ENCODE measurements at regions not wholly inside any gene's neighbourhood (a gene's known extent, or its start where the extent isn't known, plus 50 kb on each side); places are given as distances from the start of the nearest gene placed in this dataset.
A peak's percentile ranks its signal among the peaks of the same experiment; 100 is the strongest.
"Not testable (repeated sequence)": the region's sequence is repeated elsewhere in the genome, so short reads cannot be mapped to it uniquely, and the experiment has no call there.

DNA sequence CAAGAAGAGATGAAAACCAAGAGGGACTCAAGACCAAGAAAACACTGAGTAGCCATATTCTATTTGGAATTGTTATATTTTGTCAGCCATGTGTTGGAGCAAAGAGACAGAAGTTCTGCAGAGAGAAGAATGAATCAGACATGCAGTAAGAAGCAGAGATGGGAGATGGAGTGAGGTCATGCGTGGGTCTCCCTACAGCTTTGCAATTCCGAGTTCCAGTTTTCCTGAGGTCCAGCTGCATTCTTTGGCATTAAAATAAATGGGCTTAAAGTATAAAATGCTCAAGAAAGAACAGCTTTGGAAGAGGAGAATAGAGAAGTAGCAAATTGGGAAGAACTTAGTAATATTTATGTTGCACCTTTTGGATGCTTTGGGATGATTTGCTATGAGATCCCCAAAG is 361.6 kb downstream of the NPR3 start:
- no peak for DNase-seq

DNA sequence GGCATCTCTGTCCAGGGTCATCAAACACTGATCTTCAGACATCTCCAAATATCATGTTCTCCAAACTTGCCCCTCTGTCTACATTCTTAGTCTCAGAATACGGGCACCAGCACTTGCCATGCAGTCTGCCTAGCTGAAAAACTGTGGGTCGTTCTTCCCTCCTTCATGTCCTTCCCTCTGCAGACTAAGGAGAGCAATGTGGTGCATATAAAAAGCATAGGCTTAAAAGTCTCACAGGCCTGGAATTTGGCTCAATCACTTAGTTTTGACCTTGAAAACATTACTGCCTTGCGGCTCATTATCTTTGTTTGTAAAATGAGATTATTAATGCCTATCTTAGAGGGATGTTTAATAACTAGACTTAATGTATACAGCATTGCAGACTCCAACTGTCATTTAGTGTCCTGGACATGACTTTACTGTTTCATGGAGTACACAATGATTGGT is 362.8 kb downstream of the NPR3 start:
- no peak for DNase-seq

DNA sequence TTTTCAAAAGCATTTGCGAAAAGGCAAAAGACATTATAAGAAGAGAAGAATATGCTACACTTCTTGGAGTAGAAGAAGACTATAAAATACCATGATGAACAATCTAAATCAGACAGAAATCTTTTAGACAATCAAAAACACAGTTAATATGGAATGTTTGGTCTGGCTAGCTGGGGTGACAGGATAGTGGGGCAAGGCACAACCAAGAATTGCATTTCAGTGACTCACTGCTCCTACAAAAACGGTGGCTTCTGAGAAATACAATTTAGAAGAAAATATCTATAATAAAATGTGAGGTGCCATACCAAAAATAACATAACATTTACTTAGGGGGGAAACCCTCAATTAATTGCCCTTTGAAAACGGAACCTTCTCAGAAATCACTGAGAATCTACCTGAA is 363.4 kb downstream of the NPR3 start:
- DNase-seq, result no peak

DNA sequence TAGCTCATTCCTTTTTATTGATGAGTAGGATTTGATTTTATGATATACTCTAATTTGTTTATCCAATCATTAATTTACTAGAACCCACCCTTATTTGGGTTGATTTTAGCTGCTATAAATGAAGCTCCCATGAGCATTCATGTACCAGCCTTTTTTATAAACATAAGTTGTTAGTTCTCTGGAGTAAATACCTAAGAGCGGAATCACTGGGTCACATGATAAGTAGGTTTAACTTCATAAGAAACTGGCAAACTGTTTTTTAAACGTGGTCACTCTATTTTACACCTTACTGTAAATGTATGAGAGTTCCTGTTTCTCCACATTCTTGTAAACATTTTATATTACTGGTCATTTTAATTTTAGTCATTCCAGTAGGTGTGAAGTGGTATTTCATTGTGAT is 364.6 kb downstream of the NPR3 start:
- no peak for DNase-seq

DNA sequence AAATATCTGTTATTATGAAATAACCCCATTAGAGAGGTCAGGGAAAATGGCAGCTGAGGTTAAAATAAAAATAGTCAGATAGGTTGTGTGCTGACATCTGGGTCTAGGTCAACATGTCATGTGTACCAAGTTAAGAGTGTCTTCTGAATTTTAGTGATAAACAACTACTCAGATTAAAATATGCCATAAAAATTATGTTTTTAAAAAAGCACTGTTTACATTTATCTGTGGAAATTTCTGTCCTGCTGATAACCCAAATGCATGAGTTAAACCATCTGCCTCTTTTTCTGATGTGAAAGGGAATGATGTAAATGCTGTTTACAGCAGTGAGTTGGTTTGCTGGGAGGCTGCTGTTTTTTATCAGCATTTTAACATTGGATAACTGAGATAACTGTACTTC is 361.2 kb upstream of the TARS1 start:
- no peak for DNase-seq

DNA sequence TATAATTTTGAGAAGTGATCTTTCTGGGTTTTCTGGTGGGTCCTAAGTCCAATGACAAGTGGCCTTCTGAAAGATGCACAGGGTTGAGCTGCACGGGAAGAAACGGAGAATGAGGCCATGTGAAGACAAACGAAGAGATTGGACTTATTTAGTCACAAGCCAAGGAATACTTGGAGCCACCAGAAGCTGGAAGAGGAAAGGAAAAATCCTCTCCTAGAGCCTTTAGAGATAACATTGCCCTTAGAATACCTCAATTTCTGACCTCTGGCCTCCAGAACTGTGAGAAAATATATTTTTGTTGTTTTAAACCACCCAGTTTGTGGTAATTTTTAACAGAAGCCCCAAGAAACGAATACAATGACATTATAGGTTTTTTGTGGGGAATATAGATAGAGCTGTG is 360.5 kb upstream of the TARS1 start:
- no peak for DNase-seq

DNA sequence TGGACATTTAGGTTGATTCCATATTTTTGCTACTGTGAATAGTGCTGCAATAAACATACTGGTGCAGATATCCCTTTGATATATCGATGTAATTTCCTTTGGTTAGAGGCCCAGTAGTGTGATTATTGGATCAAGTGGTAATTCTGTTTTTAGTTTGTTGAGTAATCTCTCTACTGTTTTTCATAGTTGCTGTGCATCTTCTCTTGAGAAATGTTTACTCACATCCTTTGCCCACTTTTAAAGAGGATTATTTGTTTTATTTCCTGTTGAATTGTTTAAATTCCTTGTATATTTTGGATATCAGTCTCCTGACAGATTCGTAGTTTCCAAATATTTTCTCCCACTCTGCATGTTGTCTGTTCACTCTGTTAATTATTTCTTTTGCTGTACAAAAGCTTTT is 352.6 kb upstream of the TARS1 start:
- no peak for DNase-seq

DNA sequence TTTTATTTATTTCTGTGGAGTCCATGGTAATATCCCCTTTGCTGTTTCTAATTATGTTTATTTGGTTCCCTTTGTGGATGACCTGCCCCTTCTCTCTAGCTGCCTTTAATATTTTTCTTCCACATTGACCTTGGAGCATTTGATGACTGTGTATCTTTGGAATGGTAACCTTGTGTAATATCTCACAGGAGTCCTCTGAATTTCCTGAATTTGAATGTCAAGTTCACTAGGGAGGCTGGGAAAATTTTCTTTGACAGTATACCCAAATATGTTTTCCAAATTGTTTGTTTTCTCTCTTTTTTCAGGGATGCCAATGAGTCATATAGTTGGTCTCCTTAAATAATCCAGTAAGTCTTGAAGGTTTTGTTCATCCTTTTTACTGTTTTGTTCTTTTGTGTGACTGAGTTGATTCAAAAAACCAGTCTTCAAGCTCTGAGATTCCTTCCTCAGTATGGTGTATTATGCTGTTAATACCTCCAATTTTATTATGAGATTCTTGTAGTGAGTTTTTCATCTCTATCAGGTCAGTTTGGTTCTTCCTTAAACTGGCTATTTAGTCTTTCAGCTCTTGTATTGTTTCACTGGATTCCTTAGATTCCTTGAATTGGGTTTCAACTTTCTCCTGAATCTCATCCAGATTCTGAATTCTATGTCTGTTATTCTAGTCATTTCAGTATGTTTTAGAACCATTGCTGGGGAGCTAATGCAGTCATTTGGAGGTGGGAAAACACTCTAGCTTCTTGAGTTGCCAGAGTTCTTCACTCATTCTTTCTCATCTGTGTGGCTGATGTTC is 349.0 kb upstream of the TARS1 start:
- no peak for DNase-seq

DNA sequence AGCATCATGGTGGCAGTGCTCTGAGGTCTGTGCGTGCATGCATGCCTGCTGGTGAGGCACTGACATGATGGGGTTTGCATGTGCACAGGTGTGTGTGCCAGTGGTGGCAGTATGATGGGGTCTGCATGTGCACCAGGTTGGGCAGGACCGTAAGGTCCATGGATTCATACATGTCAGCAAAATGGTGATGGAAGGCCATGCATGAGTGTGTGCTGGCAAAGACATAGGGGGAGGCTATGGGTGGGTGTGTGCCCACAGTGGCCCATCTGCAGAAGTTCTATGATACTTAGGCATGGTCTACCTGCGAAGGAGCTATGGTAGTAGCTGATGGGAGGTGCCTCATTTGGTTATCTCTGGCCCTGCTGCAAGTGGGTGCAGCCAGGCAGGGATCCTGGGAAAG is 348.0 kb upstream of the TARS1 start:
- no peak for DNase-seq

DNA sequence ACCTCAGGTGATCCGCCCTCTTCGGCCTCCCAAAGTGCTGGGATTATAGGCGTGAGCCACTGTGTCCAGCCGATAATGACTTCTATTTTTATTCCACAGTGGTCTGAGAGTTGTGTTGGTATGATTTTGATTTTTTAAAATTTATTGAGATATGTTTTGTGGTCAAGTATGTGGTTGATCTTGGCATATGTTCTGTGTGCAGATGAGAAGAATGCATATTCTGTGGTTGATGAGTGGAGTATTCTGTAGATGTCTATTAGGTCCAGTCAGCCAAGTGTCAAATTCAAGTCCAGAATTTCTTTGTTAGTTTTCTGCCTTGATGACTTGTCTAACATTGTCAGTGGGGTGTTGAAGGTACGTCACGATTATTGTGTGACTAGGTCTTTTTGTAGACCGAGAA is 338.2 kb upstream of the TARS1 start:
- DNase-seq, result no peak

DNA sequence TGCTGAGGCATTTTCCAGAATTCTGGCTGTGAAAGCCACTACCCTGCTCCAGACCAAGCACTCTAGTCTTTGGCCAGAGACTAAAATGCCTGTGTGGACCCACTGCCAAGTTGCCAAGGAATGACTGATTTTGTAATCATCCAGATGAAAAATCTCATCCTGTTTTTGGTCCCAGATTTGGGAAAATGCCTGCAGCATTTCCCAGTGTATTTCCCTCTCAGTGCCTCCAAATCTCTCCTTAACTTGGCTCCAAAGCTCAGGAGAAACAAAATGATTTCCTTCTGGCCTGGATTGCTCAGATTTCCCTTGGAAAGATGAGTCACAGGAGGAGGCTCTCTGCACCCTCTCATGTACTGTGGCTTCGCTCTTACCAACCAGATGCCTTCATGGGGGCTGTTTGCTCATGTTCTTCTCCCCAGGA is 335.2 kb upstream of the TARS1 start:
- no peak for DNase-seq

DNA sequence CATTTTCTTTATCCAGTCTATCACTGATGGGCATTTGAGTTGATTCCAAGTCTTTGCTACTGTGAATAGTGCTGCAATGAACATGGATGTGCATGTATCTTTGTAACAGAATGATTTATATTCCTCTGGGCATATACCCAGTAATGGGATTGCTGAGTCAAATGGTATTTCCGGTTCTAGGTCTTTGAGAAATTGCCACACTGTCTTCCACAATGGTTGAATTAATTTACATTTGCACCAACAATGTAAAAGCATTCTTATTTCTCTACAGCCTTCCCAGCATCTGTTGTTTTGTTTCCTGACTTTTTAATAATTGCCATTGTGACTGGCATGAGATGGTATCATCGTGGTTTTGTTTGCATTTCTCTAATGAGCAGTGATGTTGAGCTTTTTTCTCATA is 330.3 kb upstream of the TARS1 start:
- DNase-seq, result not testable (repeated sequence)

DNA sequence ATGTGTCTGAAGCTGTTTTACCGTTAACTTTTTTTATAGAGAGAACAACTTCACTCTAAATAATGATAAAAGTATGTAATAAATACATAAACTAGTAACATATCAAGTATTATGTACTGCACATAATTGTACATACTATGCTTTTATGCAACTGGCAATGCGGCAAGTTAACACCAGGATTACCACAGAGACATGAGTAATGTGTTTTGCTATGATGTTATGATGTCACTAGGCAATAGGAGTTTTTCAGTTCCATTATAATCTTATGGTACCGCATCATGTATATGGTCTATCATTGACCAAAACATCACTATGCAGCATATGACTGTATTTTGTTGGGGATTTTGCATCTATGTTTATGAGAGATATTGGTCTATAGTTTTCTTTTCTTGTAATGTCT is 326.4 kb upstream of the TARS1 start:
- DNase-seq, result no peak

DNA sequence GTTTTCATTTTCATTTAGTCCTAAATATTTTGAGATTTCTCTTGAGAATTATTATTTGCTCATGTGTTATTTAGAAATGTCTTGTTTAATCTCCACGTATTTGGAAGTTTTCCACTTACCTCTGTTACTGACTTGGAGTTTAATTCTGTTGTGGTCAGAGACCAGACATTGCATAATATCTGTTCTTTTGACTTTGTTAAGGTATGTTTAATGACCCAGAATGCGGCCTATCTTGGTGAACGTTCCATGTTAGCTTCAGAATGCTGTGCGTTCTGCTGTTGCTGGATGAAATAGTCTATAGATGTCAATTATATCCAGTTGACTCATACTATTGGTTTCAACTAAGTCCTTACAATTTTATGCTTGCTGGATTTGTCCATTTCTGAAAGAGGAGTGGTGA is 325.3 kb upstream of the TARS1 start:
- DNase-seq, result no peak

DNA sequence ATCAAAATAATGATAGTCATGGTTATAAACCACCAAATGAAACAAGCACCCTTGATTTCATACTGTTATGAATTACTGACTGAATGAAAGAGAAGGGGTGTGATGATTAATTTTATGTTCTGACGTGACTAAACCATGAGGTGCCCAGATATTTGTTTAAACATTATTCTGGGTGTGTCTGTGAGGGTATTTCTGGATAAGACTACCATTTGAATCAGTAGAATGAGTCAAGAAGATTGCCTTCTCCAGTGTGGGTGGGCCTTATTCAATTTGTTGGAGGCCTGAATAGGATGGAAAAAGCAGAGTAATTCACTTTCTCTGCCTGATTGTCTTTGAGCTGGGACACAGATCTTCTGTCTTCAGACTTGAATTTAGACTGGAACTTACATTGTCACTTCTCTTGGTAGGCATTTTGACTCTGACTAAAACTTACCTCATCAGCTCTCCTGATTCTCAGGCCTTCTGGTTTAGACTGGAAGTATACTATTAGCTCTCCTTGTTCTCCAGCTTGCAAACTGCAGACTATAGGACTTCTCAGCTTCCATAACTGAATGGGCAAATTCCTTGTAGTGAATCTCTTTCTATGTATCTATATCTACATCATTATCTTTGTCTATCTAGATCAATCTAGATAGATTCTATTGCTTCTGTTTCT is 321.9 kb upstream of the TARS1 start:
- DNase-seq, result no peak

DNA sequence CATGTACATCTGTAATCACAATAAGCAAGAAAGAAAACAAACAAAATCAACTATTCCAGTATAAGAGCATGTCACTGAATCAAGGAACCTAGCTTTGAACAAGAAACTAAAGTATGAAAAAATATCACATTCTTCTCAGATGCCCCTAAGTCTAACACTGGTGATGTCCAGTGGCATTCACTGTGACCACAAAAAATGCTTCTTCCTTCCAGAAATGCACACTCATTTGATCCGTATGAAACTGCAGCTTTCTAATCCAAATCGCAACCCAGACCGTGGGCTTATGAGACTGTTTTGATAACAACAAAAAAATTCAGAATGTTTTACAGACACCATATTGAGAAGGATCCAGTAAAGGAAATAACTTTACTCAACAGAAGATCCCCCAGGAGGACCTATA is 320.1 kb upstream of the TARS1 start:
- no peak for DNase-seq

DNA sequence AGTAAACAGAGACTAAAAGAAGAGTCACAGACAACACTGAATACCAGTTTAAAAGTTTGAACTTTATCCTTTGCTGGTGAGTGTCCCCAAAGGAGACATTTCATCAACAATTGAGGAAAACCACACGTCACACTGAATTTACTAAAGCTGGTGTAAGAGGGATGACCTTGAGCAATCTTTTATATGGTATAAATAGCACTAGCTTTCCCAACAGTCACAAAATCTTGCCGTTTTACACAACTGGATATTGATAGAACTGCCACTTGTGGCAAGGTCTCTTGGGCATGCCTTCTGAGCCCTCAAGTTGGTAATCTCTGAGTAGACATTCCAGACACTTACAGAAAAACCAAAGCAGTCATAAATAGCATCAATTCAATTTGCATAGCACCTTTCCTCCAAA is 311.5 kb upstream of the TARS1 start:
- DNase-seq, result no peak

DNA sequence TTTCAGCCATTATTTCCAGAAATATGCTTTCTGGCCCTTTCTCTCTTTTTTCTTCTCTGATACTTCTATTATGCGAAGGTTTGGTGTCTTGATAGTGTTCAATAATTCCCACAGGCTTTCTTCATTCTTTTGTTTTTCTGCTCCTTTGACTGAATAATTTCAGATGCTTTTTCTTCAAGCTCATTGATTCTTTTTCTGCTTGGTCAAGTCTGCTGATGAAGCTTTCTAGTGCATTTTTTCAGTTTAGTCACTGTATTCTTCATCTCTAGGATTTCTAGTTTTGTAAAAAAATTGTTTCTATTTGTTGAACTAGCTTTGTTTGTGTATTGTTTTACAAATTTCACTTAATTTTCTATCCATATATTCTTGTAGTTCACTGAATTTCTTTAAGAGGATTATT is 304.0 kb upstream of the TARS1 start:
- DNase-seq, result no peak

DNA sequence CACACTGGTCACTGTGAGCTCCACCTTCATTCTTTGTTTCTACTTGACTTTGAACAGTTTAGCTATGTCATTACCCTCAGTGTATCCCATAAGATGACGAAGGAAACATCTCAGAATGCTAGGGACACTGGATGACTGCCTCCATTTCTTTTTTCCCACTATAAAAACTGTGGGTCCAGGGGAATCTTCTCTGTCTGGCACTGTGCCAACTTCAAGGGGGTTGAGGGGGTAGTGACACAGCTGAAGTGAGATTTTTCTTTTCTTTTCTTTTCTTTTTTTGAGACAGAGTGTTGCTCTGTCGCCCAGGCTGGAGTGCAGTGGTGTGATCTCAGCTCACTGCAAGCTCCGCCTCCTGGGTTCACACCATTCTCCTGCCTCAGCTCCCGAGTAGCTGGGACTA is 302.6 kb upstream of the TARS1 start:
- DNase-seq, result not testable (repeated sequence)

DNA sequence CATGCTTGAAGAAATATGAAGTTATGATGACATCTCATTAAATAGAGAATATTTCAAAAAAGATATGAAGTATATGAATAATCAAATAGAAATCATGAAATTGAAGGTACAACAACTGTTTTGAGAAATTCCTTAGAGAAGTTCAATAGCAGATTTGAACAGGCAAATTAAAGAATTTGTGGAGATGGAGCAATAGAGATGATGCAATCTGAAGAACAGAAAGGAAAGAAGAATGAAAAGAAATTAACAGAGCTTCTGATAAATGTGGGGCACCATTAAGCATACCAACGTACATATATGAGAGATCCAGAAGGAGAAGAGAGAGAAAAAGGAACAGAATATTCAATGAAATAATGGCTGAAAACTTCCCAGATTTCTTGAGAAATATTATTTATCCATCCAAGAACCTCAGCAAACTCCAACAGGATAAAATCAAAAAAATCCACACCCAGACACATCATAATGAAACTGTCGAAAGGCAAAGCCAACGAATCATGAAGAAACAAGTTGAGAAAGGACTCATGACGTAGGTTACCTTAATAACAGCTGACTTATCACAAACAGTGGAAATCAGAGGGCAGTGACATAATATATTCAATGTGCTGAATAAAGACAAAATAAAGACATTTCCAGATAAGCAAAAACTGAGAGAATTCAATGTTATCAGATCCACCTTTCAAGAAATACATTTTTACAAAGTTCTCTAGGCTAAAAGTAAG is 297.2 kb upstream of the TARS1 start:
- no peak for DNase-seq

DNA sequence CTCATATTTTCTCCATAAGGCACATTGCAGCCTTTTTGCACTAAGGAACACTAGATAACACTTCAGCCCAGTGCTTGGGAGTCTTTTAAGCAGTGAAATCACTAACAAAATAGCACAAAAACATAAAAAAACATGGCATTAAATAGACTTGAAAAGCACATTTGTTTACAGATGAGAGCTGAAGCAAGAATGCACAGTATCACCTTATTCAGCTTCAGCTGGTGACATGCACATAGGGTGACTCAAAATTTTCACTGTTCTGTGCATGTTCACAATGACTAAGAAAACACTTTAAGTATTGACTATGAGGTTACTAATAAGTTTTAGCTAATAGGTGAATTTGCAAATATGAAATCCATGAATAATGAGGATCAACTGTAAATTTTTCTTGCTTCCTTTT is 293.9 kb upstream of the TARS1 start:
- no peak for DNase-seq

DNA sequence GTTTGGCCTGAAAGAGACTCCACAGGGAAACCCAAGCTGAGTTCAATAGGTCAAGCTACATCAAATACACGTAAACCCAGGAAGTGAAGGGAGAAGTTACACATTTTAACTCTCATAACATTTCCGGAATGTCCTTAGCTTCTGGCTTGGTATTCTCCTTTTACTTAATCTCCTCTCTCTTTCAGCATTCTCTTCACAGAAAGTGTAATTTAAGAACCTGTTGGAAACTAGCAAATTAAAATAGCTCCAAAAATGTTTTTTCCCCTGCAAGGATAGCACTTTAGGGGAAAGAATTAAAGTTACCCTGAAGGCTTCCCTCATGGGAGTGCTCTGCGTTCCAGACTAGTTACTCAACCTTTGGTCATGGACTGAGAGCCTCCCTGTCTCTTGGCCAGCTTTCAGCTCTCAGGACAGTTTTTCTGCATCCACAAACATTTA is 292.7 kb upstream of the TARS1 start:
- no peak for DNase-seq

DNA sequence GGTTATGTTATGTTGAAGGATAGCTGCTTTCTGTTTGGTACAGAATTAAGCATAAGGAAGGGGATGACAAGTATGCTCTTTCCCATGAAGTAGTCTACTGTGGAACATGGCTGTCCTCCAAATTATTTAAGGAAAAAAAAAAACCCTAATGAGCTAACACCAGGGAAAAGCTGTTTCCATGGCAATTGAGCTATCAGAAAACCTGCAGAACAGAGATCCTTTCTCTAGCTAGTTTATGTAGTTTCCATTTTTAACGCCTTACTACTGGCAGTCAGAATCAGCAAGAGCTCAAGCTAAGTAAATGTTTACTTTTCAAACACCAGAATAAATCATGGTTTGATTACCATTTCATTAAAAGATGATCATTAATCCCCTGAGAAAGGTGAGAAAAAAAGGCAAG is 287.4 kb upstream of the TARS1 start:
- DNase-seq, result peak; percentile 23 to 53

DNA sequence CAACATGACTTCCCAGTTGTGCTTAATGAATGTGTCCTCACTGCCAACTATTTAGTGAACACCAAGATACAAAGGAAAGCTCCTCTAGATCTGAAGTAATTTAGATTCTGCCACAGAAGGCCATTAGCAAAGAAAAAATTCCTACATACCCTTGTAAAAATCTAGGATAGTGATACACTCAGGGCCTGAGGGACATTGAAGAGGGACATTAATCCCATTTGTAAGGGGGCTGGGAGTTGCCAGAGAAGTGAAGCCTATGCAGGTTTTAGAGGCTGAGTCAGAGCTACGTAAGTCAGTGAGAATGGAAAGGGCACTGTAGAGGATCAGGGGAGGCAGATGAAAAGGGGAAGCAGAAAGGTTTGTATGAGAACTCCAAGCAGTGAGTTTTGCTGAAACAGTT is 286.9 kb upstream of the TARS1 start:
- DNase-seq, result no peak
